ENCODE measurements at regions not wholly inside any gene's neighbourhood (a gene's known extent, or its start where the extent isn't known, plus 50 kb on each side); places are given as distances from the start of the nearest gene placed in this dataset.

DNA sequence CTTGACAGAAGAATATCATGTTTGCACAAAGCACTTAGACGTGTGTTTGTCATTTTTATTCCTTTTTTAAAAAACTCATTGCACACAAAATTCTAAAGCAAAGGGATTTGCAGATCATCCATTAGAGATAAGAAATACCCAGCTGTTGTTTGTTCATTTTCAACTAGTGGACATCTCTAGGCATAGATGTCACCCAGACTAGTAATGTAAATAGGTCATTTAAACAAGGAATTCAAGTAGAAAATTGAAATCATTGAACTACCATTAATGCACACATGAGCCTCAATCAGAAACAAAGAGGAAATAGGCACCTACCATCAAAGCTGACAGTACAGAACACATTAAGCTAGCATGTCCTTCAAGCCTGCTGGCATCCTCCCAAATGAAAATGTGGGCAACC is 107.3 kb downstream of the OR2K2 start:
- TF ChIP-seq CTCF (IDR thresholded peaks at IDR 0.05) (no peak), EZH2 (IDR thresholded peaks at IDR 0.05) (no peak)

Measured in neural progenitor cell (in vitro differentiated cells).